ENCODE measurements at regions not wholly inside any gene's neighbourhood (a gene's known extent, or its start where the extent isn't known, plus 50 kb on each side); places are given as distances from the start of the nearest gene placed in this dataset.
A peak's percentile ranks its signal among the peaks of the same experiment; 100 is the strongest.

DNA sequence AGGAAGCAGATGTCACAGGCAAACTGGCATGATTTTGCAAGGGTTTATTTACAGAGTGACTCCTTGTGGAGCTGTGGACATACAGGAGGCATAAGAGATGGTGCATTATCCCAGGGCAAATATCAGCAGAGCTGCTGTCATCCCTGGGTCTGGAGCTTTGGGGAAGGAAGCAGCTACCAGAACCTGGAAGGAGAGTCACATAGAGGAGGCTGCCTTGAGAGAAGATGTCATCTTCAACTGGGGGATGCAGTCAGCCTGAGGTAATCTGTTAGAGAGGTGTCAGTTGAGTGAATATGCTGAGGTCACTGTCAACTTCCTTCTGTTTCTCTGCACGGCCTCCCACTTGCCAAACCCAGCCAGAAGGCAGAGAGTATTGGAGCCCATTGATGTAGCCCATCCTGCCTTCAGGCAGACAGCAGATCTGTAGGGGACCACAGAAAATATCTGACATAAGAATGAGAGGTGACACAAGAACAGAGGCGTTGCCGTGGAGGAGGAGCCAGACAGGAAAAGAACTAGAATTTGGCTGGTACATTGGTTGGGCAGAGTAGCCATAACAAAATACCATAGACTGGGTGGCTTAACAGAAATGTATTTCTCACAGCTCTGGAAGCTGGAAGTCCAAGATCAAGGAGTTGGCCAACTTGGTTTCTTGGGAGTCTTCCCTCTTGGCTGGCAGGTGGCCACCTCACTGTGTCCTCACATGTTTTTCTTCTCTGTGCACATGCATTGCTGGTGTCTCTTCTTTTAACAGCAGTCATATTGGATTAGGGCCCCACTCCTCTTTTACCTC is 102.8 kb downstream of the SNX18 start:
- no peak for DNase-seq (ENCODE audit: low spot score)
- H3K4me3 ChIP-seq, result no peak overlapping the region
- TF ChIP-seq, protein P1, sequence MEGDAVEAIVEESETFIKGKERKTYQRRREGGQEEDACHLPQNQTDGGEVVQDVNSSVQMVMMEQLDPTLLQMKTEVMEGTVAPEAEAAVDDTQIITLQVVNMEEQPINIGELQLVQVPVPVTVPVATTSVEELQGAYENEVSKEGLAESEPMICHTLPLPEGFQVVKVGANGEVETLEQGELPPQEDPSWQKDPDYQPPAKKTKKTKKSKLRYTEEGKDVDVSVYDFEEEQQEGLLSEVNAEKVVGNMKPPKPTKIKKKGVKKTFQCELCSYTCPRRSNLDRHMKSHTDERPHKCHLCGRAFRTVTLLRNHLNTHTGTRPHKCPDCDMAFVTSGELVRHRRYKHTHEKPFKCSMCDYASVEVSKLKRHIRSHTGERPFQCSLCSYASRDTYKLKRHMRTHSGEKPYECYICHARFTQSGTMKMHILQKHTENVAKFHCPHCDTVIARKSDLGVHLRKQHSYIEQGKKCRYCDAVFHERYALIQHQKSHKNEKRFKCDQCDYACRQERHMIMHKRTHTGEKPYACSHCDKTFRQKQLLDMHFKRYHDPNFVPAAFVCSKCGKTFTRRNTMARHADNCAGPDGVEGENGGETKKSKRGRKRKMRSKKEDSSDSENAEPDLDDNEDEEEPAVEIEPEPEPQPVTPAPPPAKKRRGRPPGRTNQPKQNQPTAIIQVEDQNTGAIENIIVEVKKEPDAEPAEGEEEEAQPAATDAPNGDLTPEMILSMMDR (IDR thresholded peaks at IDR 0.05), result no peak
- H3K27ac ChIP-seq, result peak overlapping the region; percentile 2 to 82

DNA sequence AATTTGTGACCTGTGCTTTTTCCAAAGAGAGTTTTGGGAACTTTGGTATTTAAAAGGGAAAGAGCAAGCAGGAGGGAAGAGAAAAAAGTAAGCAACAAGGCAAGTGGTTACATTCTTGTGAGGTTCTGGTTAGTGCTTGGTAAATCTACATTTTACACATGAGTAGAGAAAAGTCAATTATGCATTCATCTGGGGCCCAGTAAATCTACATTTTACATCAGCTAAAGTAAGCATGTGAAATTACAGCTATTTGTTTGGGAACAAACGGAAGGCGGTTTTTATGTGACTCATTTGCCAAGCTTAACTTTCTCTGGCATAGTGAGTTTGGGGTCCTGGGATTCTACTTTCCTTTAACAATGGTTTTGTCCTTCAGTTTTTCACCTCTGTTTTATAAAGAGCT is 102.2 kb downstream of the SNX18 start:
- TF ChIP-seq, protein P1 (IDR thresholded peaks at IDR 0.05), result no peak
- H3K27ac ChIP-seq, result peak overlapping the region in 1 of 2 donors; percentile 82
- no peak overlapping the region for H3K4me3 ChIP-seq
- DNase-seq (ENCODE audit: low spot score), result no peak

DNA sequence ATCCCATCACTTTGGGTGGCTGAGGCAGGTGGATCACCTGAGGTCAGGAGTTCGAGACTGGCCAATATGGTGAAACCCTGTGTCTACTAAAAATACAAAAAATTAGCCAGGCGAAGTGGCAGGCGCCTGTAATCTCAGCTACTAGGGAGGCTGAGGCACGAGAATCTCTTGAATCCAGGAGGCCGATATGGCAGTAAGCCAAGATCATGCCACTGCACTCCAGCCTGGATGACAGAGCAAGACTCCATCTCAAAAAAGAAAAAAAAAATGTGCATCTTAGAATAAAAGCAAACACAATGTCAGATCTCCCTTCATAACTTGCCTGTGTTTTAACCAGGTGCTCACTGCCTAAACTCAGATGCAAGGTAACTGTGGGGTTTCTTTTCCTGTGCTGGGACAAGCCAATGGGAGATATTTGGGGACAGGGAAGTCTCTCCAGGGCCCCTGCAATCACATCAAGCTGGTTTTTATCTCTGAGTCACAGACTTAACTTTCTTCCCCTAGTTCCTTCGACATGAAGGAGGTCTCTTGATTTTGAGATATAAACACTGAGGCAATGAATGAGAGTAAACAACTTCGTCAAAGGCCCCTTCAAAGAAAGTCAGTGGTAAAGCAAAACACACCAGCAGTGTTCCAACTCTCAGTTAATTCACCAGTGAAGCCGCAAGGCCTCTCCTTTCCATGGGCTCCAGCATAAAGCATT is 99.1 kb downstream of the SNX18 start:
- no peak overlapping the region for H3K27ac ChIP-seq
- no peak for DNase-seq (ENCODE audit: low spot score)
- TF ChIP-seq, protein P1 (IDR thresholded peaks at IDR 0.05), result no peak

DNA sequence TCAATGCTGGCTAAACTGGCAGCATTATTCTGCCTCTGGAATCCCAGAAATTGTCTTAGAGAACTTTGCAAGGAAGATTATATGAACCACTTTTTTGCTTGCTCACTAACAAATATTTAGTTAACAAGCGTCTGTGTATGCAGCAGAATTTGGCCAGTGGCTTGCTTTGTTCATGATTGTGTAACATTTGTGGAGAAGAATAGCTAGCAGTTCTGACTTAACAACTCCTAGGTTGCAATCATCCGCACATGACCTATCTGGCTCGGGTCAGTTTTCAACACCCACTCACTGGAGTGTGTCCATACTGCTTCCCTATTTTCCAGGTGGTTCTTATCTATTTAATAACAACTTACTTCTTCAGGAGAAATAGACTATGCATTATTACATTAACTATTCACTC is 98.5 kb downstream of the SNX18 start:
- Histone ChIP-seq H3K27ac (no peak overlapping the region), H3K4me3 (no peak overlapping the region)

More for the DNA sequence above, 99.1 kb downstream of the SNX18 start:
- H3K4me3 ChIP-seq, result no peak overlapping the region

DNA sequence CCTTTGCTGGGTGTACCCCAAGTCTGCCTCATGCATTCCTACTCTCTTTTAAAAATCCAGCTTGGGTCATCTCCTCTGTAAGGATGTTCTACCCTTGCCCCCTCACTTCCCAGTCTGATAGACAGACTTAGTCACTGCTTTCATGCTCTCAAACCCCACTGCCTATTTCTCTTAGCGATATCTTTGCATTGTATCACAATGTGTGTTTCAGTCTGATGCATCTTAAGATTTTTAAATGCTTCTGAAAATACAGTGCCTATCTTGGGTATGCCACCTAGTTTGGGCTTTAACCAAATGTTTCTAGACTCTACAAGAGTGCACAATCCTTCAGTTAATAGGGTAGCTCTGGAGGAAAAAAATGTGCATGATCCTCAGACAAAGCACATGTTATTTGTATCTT is 97.8 kb downstream of the SNX18 start:
- Histone ChIP-seq H3K4me3 (no peak overlapping the region), H3K27ac (no peak overlapping the region)
- DNase-seq (ENCODE audit: low spot score), result no peak
- TF ChIP-seq, protein P1 (IDR thresholded peaks at IDR 0.05), result no peak

More for the DNA sequence above, 98.5 kb downstream of the SNX18 start:
- DNase-seq (ENCODE audit: low spot score), result no peak
- TF ChIP-seq, protein P1 (IDR thresholded peaks at IDR 0.05), result no peak

DNA sequence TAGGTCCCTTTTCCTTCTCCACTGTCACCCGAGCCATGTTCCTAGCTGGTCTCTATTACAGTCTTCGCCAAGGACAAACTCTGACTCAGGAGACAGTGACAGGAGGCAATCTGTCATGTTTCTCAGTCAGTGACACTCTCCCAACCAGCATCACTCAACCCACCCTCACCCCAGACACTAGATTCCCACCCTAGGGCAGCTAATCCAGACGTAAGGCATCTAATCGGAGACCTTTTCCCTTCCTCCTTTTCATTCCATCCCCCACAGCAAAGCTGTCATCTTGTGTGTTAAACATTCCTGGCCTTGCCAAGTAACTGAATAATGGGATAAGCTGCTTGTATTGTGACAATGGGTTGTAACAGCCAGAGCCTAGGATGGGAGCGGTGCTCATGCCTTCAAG is 95.2 kb downstream of the SNX18 start:
- Histone ChIP-seq H3K27ac (no peak overlapping the region), H3K4me3 (no peak overlapping the region)
- TF ChIP-seq, protein P1 (IDR thresholded peaks at IDR 0.05), result no peak
- DNase-seq (ENCODE audit: low spot score), result no peak
